ENCODE measurements at regions not wholly inside any gene's neighbourhood (a gene's known extent, or its start where the extent isn't known, plus 50 kb on each side); places are given as distances from the start of the nearest gene placed in this dataset.

- TF ChIP-seq CTCF (IDR thresholded peaks at IDR 0.05): no peak
- TF ChIP-seq POLR2A (IDR thresholded peaks at IDR 0.05): no peak
- no peak for TF ChIP-seq EP300 (IDR thresholded peaks at IDR 0.05)
- no peak for TF ChIP-seq POLR2AphosphoS5 (IDR thresholded peaks at IDR 0.05)
- no peak for DNase-seq (ENCODE audit: low spot score in 2 of 2)
- WGBS: 60% methylated on average over 3 of the region's 3 CpGs
- H3K4me3 ChIP-seq: no peak overlapping the region
- H3K4me1 ChIP-seq: no peaks in the 10 kb centered on the region
- H3K27ac ChIP-seq: no peak overlapping the region
- no peaks in the 10 kb centered on the region for H3K36me3 ChIP-seq
- no peaks in the 10 kb centered on the region for H3K9me3 ChIP-seq
- no peaks in the 10 kb centered on the region for H3K27me3 ChIP-seq
Observed at GRCh38 chr4:177001271-177002175, 208.8 kb upstream of the VEGFC start.

- no peak for TF ChIP-seq POLR2A (IDR thresholded peaks at IDR 0.05)
- TF ChIP-seq POLR2AphosphoS5 (IDR thresholded peaks at IDR 0.05): no peak
- TF ChIP-seq CTCF (IDR thresholded peaks at IDR 0.05): no peak
- no peak for TF ChIP-seq EP300 (IDR thresholded peaks at IDR 0.05)
- Histone ChIP-seq H3K4me1 (no peaks in the 10 kb centered on the region), H3K9me3 (no peaks in the 10 kb centered on the region), H3K27me3 (no peaks in the 10 kb centered on the region), H3K27ac (no peak overlapping the region), H3K4me3 (no peak overlapping the region), H3K36me3 (no peaks in the 10 kb centered on the region)
- WGBS: 72% methylated on average over 3 of the region's 3 CpGs
- DNase-seq (ENCODE audit: low spot score in 2 of 2): no peak
Observed at GRCh38 chr4:177005674-177006230, 213.0 kb upstream of the VEGFC start.

GRCh38 chr4:177006331-177006730 is 213.6 kb upstream of the VEGFC start:
- Histone ChIP-seq H3K27me3 (no peaks in the 10 kb centered on the region), H3K9me3 (no peaks in the 10 kb centered on the region), H3K4me1 (no peaks in the 10 kb centered on the region), H3K4me3 (no peak overlapping the region), H3K36me3 (no peaks in the 10 kb centered on the region), H3K27ac (no peak overlapping the region)
- DNase-seq (ENCODE audit: low spot score in 2 of 2): no peak
- TF ChIP-seq EP300 (IDR thresholded peaks at IDR 0.05): no peak
- no peak for TF ChIP-seq POLR2AphosphoS5 (IDR thresholded peaks at IDR 0.05)
- no peak for TF ChIP-seq CTCF (IDR thresholded peaks at IDR 0.05)
- no peak for TF ChIP-seq POLR2A (IDR thresholded peaks at IDR 0.05)

GRCh38 chr4:177008071-177008835 is 215.5 kb upstream of the VEGFC start:
- no peaks in the 10 kb centered on the region for H3K36me3 ChIP-seq
- no peak overlapping the region for H3K27ac ChIP-seq
- TF ChIP-seq EP300 (IDR thresholded peaks at IDR 0.05) (no peak), CTCF (IDR thresholded peaks at IDR 0.05) (no peak), POLR2A (IDR thresholded peaks at IDR 0.05) (no peak), POLR2AphosphoS5 (IDR thresholded peaks at IDR 0.05) (no peak)
- peaks cover 6% of the 10 kb centered on the region for H3K9me3 ChIP-seq
- no peak overlapping the region for H3K4me3 ChIP-seq
- 100% methylated on average over 1 of the region's 1 CpG for WGBS
- no peaks in the 10 kb centered on the region for H3K27me3 ChIP-seq
- no peak for DNase-seq (ENCODE audit: low spot score in 2 of 2)
- H3K4me1 ChIP-seq: no peaks in the 10 kb centered on the region

Data from suprapubic skin (tissue), 4 donors.